MCF 10A (cell line): ENCODE measurements at regions not wholly inside any gene's neighbourhood (a gene's known extent, or its start where the extent isn't known, plus 50 kb on each side); places are given as distances from the start of the nearest gene placed in this dataset.

Source experiments
- BruUV-seq: library from RNA; stranded (reverse); fragments of 400-500 nt; replicated peaks from 2 replicates; lab custom pipeline; 2021; lab: Mats Ljungman, UMichigan
- CTCF ChIA-PET: fragments of 300-600 bp; sonication (Branson Sonifier 250); formaldehyde crosslinking; extraction: SDS; loops from one replicate; lab custom pipeline; 2021; ENCODE audit warnings: antibody characterized with exemption, inconsistent platforms; lab: Yijun Ruan, JAX
- POLR2A ChIA-PET: fragments of 300-600, 350-650 bp; sonication (Branson Sonifier 250); formaldehyde crosslinking; extraction: SDS; loops from one replicate; lab custom pipeline; 2020; ENCODE audit warnings: antibody characterized with exemption, inconsistent platforms; lab: Yijun Ruan, JAX
- DNase-seq: peaks from one replicate; pipeline ENCODE4 v3.0.0-alpha.2; 2018; ENCODE audit not compliant: unreplicated experiment
- H3K27ac Mint-ChIP-seq: one replicate; pipeline ENCODE4 v1.8.0; 2022; ENCODE audit warnings: mild to moderate bottlenecking, low read depth, mixed read lengths; ENCODE audit not compliant: unreplicated experiment
- H3K27me3 Mint-ChIP-seq: one replicate; pipeline ENCODE4 v1.8.0; 2022; ENCODE audit warnings: mixed read lengths; ENCODE audit not compliant: insufficient read depth, unreplicated experiment
- H3K36me3 Mint-ChIP-seq: one replicate; pipeline ENCODE4 v1.8.0; 2022; ENCODE audit warnings: mild to moderate bottlenecking, moderate library complexity, mixed read lengths; ENCODE audit not compliant: insufficient read depth, unreplicated experiment
- H3K4me1 Mint-ChIP-seq: one replicate; pipeline ENCODE4 v1.8.0; 2022; ENCODE audit warnings: mixed read lengths; ENCODE audit not compliant: insufficient read depth, unreplicated experiment
- H3K4me3 Mint-ChIP-seq: one replicate; pipeline ENCODE4 v1.8.0; 2022; ENCODE audit warnings: mild to moderate bottlenecking, moderate library complexity, mixed read lengths; ENCODE audit not compliant: unreplicated experiment
- H3K9me3 Mint-ChIP-seq: one replicate; pipeline ENCODE4 v1.8.0; 2022; ENCODE audit warnings: mixed read lengths; ENCODE audit not compliant: unreplicated experiment
- CTCF ChIP-seq: fragments of 200-600 bp; IDR thresholded peaks from one replicate; pipeline ENCODE4 v1.8.0; 2022; ENCODE audit warnings: antibody characterized with exemption, mild to moderate bottlenecking; ENCODE audit not compliant: unreplicated experiment
- intact Hi-C: fragments of 100-400 bp; cut with micrococcal nuclease; formaldehyde crosslinking; loops from 2 replicates; pipeline ENCODE4 v1.14.1; 2022

DNA sequence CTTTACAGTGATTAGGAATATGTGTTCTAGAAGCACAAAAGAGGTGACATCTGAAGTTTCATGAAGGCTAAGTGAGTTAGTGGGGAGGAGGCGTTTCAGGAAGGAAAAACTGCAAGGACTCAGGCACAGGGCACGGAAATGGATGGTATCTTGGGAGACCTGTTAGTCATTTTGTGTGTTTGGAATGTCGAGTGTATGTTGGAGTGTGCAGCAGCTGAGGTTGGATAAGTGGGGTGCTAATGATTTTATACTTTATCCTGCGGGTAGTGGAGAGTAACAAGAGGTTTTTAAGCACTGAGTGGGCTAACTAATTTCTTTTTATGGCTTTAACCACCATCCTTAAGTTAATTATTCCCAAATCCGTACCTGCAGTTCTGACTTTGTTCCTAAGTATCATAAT, 571.5 kb upstream of the FBXO33 start:
- DNase-seq = no peak
- no TSS peak for BruUV-seq
- ChIA-PET POLR2A (no interaction called here), CTCF (no interaction called here)
- no peak for TF ChIP-seq CTCF
- H3K9me3 Mint-ChIP-seq = no peaks in the 10 kb centered on the region
- no peak overlapping the region for H3K27ac Mint-ChIP-seq
- H3K27me3 Mint-ChIP-seq = no peaks in the 10 kb centered on the region
- no peaks in the 10 kb centered on the region for H3K36me3 Mint-ChIP-seq
- intact Hi-C loops = no loop called here
- no peaks in the 10 kb centered on the region for H3K4me1 Mint-ChIP-seq
- H3K4me3 Mint-ChIP-seq = no peak overlapping the region

GRCh38 chr14:39998854-39999253, 566.6 kb upstream of the FBXO33 start:
- POLR2A ChIA-PET = interaction anchor here (0.6 kb wide), 1 partner anchor 1068 kb away, joined by 3 read pairs; no protein-coding TSS in a partner anchor
- Mint-ChIP-seq H3K27ac (no peak overlapping the region), H3K4me1 (no peaks in the 10 kb centered on the region), H3K9me3 (peaks cover 8% of the 10 kb centered on the region), H3K4me3 (no peak overlapping the region), H3K27me3 (no peaks in the 10 kb centered on the region), H3K36me3 (no peaks in the 10 kb centered on the region)
- CTCF ChIA-PET = interaction anchor here (0.6 kb wide), 1 partner anchor 415 kb away, joined by 3 read pairs; no protein-coding TSS in a partner anchor
- no peak for TF ChIP-seq CTCF
- no peak for DNase-seq
- intact Hi-C loops = no loop called here
- BruUV-seq = no TSS peak

GRCh38 chr14:39998114-39998513, 565.9 kb upstream of the FBXO33 start:
- intact Hi-C loops = no loop called here
- no TSS peak for BruUV-seq
- Mint-ChIP-seq H3K27ac (no peak overlapping the region), H3K36me3 (no peaks in the 10 kb centered on the region), H3K4me1 (no peaks in the 10 kb centered on the region), H3K9me3 (peaks cover 8% of the 10 kb centered on the region), H3K4me3 (no peak overlapping the region), H3K27me3 (no peaks in the 10 kb centered on the region)
- no peak for TF ChIP-seq CTCF
- no peak for DNase-seq
- CTCF ChIA-PET = no interaction called here
- POLR2A ChIA-PET = no interaction called here

DNA sequence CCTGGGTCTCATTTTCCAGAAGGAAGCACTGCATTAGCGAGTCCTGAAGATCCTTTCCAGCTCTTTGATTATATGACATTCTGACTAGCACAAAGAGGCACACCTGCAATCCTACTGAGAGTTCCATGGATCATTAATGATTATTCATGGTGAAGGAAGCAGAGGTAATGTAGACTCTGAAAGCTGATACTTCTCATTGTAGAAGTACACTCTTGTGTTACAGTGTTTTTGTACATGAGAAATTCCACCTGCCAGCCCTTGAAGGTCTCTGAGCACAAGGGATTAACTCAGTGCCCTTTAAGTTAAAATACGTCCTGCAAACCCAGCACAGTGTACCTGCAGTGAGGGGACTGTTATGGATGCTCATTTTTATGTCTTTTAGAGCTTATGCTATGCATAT, 558.8 kb upstream of the FBXO33 start:
- DNase-seq = no peak
- Mint-ChIP-seq H3K4me1 (no peaks in the 10 kb centered on the region), H3K27ac (no peak overlapping the region), H3K27me3 (no peaks in the 10 kb centered on the region), H3K4me3 (no peak overlapping the region), H3K36me3 (no peaks in the 10 kb centered on the region), H3K9me3 (peaks cover 8% of the 10 kb centered on the region)
- no TSS peak for BruUV-seq
- TF ChIP-seq CTCF = no peak
- POLR2A ChIA-PET = no interaction called here
- CTCF ChIA-PET = interaction anchor here (0.5 to 1.0 kb wide), 6 partner anchors 91 to 1610 kb away, joined by 3 to 4 read pairs (median 3); no protein-coding TSS in a partner anchor
- intact Hi-C loops = no loop called here
